Liver (tissue), 3 donors: ENCODE measurements at regions not wholly inside any gene's neighbourhood (a gene's known extent, or its start where the extent isn't known, plus 50 kb on each side); places are given as distances from the start of the nearest gene placed in this dataset.

Experiments
- TAF1 ChIP-seq: conservative IDR thresholded peaks from 2 replicates; pipeline ENCODE4 v1.6.1; 2016; ENCODE audit warnings: antibody characterized with exemption, mild to moderate bottlenecking
- TF ChIP-seq, protein P1 (sequence below): IDR thresholded peaks from 2 replicates; pipeline ENCODE4 v1.6.1; 2016; ENCODE audit warnings: antibody characterized with exemption
- TF ChIP-seq, protein P2 (sequence below): fragments of 150-350 bp; IDR thresholded peaks from 2 replicates; pipeline ENCODE4 v1.5.1; 2017; ENCODE audit warnings: improper control_type of control experiment, low read depth, low read length; ENCODE audit not compliant: missing input control
- TF ChIP-seq, protein P3 (sequence below): IDR thresholded peaks from 2 replicates; pipeline ENCODE4 v1.6.1; 2016; ENCODE audit warnings: antibody characterized with exemption, mild to moderate bottlenecking
- donor health status: healthy.
- donor health status: healthy.

DNA sequence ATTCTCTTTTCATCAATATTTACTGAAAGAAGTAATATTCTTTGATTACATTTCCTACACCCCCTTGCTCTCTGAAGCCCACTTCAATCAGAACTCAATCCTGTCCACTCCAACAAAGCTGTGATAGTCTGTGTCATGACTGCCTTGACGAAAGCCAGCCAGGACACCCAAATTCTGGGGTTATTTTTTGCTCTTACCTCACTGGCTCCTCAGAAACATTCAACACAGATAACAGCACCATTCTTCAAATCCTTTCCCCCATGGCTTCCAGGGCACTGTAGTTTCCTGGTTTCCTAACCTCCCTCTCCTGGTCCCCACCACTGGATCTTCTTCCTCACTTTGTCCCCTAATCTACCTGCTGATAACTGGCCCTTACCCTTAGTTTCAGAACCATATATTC is 106.1 kb upstream of the FER start:
- no peak for TF ChIP-seq TAF1
- TF ChIP-seq, protein P1, sequence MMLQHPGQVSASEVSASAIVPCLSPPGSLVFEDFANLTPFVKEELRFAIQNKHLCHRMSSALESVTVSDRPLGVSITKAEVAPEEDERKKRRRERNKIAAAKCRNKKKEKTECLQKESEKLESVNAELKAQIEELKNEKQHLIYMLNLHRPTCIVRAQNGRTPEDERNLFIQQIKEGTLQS = no peak
- TF ChIP-seq, protein P2, sequence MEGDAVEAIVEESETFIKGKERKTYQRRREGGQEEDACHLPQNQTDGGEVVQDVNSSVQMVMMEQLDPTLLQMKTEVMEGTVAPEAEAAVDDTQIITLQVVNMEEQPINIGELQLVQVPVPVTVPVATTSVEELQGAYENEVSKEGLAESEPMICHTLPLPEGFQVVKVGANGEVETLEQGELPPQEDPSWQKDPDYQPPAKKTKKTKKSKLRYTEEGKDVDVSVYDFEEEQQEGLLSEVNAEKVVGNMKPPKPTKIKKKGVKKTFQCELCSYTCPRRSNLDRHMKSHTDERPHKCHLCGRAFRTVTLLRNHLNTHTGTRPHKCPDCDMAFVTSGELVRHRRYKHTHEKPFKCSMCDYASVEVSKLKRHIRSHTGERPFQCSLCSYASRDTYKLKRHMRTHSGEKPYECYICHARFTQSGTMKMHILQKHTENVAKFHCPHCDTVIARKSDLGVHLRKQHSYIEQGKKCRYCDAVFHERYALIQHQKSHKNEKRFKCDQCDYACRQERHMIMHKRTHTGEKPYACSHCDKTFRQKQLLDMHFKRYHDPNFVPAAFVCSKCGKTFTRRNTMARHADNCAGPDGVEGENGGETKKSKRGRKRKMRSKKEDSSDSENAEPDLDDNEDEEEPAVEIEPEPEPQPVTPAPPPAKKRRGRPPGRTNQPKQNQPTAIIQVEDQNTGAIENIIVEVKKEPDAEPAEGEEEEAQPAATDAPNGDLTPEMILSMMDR = no peak
- TF ChIP-seq, protein P3, sequence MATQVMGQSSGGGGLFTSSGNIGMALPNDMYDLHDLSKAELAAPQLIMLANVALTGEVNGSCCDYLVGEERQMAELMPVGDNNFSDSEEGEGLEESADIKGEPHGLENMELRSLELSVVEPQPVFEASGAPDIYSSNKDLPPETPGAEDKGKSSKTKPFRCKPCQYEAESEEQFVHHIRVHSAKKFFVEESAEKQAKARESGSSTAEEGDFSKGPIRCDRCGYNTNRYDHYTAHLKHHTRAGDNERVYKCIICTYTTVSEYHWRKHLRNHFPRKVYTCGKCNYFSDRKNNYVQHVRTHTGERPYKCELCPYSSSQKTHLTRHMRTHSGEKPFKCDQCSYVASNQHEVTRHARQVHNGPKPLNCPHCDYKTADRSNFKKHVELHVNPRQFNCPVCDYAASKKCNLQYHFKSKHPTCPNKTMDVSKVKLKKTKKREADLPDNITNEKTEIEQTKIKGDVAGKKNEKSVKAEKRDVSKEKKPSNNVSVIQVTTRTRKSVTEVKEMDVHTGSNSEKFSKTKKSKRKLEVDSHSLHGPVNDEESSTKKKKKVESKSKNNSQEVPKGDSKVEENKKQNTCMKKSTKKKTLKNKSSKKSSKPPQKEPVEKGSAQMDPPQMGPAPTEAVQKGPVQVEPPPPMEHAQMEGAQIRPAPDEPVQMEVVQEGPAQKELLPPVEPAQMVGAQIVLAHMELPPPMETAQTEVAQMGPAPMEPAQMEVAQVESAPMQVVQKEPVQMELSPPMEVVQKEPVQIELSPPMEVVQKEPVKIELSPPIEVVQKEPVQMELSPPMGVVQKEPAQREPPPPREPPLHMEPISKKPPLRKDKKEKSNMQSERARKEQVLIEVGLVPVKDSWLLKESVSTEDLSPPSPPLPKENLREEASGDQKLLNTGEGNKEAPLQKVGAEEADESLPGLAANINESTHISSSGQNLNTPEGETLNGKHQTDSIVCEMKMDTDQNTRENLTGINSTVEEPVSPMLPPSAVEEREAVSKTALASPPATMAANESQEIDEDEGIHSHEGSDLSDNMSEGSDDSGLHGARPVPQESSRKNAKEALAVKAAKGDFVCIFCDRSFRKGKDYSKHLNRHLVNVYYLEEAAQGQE = no peak
